Stimulated activated naive CD8-positive, alpha-beta T cell treated with anti-CD3 and anti-CD28 coated beads, Interleukin-15, amount 100 ng/mL, for 72 hours (primary cell): ENCODE measurements at regions not wholly inside any gene's neighbourhood (a gene's known extent, or its start where the extent isn't known, plus 50 kb on each side); places are given as distances from the start of the nearest gene placed in this dataset.
"Not testable (repeated sequence)": the region's sequence is repeated elsewhere in the genome, so short reads cannot be mapped to it uniquely, and the experiment has no call there.

ENCODE experiments used
- ATAC-seq: fragments of 150-1000 bp; cut with Tn5 transposase; 2 replicates; pipeline ENCODE4 v1.10.0; 2021; ENCODE audit warnings: mild to moderate bottlenecking, moderate library complexity
- DNase-seq, 2 donors: peaks; one replicate each; pipeline ENCODE4 v3.0.0; 2021 to 2022
- H3K27ac Mint-ChIP-seq, 2 donors: one replicate each; pipeline ENCODE4 v1.8.0; 2022; ENCODE audit warnings: mild to moderate bottlenecking in 2 of 2, mixed read lengths in 2 of 2, moderate library complexity in 2 of 2
- H3K27me3 Mint-ChIP-seq: one replicate; pipeline ENCODE4 v1.8.0; 2022; ENCODE audit warnings: mixed read lengths
- H3K4me1 Mint-ChIP-seq: one replicate; pipeline ENCODE4 v1.8.0; 2022; ENCODE audit warnings: mild to moderate bottlenecking, mixed read lengths
- H3K4me3 Mint-ChIP-seq, 2 donors: one replicate each; pipeline ENCODE4 v1.8.0; 2022; ENCODE audit warnings: mild to moderate bottlenecking in 2 of 2, mixed read lengths in 2 of 2, moderate library complexity in 1 of 2
- H3K9me3 Mint-ChIP-seq, 2 donors: one replicate each; pipeline ENCODE4 v1.8.0; 2022; ENCODE audit warnings: mixed read lengths in 2 of 2

DNA sequence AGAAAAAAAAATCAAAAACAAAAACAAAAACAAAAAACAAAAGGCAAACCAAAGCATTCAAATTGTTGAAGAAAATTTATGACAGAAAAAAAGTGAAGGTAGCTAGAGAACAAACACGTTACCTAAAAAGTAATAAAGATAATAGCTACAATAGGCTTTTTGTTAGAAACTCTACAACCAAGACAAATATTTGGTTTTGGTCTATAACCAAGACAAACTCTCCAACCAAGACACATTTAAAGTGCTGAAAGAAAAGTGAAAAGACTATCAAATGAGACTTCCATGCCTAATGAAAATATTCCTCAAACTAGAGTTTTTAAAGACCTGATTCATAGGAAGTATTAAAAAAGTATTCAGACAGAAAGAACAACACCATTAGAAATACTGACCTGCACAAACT lies 391.9 kb upstream of the NDST4 start:
- Mint-ChIP-seq H3K9me3 (peaks cover 0 to 7% of the 10 kb centered on the region in 2 donors), H3K27ac (no peak overlapping the region), H3K4me3 (no peak overlapping the region), H3K4me1 (no peaks in the 10 kb centered on the region), H3K27me3 (no peaks in the 10 kb centered on the region)
- ATAC-seq (no peak), DNase-seq (no peak)

- DNase-seq = no peak
- ATAC-seq = no peak
- no peak overlapping the region for H3K27ac Mint-ChIP-seq
- no peak overlapping the region for H3K4me3 Mint-ChIP-seq
- H3K4me1 Mint-ChIP-seq = no peaks in the 10 kb centered on the region
- no peaks in the 10 kb centered on the region for H3K27me3 Mint-ChIP-seq
- peaks cover 0 to 7% of the 10 kb centered on the region in 2 donors for H3K9me3 Mint-ChIP-seq
These were observed 388.2 kb upstream of the NDST4 start for GRCh38 chr4:115501656-115502055.

DNA sequence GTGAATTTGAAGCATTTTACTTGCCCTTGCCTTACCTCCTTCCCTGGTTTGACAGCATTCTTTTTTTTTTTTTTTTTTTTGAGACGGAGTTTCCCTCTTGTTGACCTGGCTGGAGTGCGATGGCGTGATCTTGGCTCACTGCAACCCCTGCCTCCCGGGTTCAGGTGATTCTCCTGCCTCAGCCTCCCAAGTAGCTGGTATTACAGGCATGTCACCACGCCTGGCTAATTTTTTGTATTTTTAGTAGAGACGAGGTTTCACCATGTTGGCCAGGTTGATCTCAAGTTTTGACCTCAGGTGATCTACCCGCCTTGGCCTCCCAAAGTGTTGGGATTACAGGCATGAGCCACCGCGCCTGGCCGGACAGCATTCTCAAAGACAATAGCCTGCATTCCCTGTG lies 380.4 kb upstream of the NDST4 start:
- H3K27me3 Mint-ChIP-seq = not testable (repeated sequence)

GRCh38 chr4:115491686-115492085 lies 378.3 kb upstream of the NDST4 start:
- Mint-ChIP-seq H3K4me1 (no peaks in the 10 kb centered on the region), H3K27me3 (no peaks in the 10 kb centered on the region), H3K4me3 (no peak overlapping the region), H3K27ac (no peak overlapping the region), H3K9me3 (peaks cover 13 to 29% of the 10 kb centered on the region in 2 donors)
- ATAC-seq (no peak), DNase-seq (no peak)

More for the DNA sequence above, 380.4 kb upstream of the NDST4 start:
- peaks cover 8 to 22% of the 10 kb centered on the region in 2 donors for H3K9me3 Mint-ChIP-seq
- H3K4me3 Mint-ChIP-seq, H3K27ac Mint-ChIP-seq, DNase-seq, H3K4me1 Mint-ChIP-seq, ATAC-seq: not testable (repeated sequence)

DNA sequence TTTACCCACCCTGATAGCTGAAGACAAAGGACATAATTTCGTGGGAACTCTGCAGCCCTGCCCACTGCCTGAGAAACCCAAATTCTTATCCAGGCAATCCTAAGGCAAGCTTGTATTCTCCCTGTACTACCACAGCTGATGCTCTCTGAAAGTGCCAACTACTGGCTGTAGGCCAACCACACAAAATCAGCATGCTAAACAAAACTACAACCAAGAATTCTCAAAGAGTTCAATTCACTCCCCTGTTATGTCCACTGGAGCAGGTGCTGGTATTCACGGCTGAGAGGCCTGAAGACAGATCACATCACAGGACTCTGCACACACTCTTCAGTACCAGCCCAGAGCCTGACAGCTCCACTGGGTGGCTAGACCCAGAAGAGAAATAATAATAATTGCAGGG lies 375.9 kb upstream of the NDST4 start:
- ATAC-seq (no peak), DNase-seq (no peak)
- H3K9me3 Mint-ChIP-seq = peaks cover 13 to 24% of the 10 kb centered on the region in 2 donors
- no peak overlapping the region for H3K4me3 Mint-ChIP-seq
- no peak overlapping the region for H3K27ac Mint-ChIP-seq
- H3K4me1 Mint-ChIP-seq = no peaks in the 10 kb centered on the region
- no peaks in the 10 kb centered on the region for H3K27me3 Mint-ChIP-seq

- Mint-ChIP-seq H3K27ac (no peak overlapping the region), H3K4me1 (no peaks in the 10 kb centered on the region), H3K27me3 (no peaks in the 10 kb centered on the region), H3K9me3 (peaks cover 13 to 20% of the 10 kb centered on the region in 2 donors), H3K4me3 (no peak overlapping the region)
- ATAC-seq (no peak), DNase-seq (no peak)
These were observed 372.0 kb upstream of the NDST4 start for GRCh38 chr4:115485402-115485801.

GRCh38 chr4:115484479-115484878 lies 371.1 kb upstream of the NDST4 start:
- Mint-ChIP-seq H3K9me3 (peaks cover 8 to 15% of the 10 kb centered on the region in 2 donors), H3K4me1 (no peaks in the 10 kb centered on the region), H3K27ac (no peak overlapping the region), H3K27me3 (no peaks in the 10 kb centered on the region), H3K4me3 (no peak overlapping the region)
- no peak for DNase-seq
- no peak for ATAC-seq

DNA sequence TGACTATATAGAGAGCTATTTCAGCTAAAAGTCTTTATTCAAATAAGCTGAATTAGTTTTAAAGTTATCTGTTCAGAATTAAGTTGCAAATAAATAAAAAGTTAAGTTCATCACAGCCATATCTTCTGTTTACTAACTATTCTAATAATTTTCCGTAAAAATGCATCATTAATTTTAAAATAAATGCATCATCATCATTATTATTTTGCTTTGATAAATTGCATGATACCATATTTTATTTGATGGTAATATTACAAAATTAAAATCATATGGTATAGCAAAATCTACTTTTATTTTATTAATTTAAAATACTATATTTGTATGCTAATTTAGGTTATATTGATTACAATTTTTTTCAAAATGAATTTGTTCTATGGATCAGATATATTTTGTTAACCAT lies 357.3 kb upstream of the NDST4 start:
- H3K4me1 Mint-ChIP-seq = no peaks in the 10 kb centered on the region

GRCh38 chr4:115459301-115459700 lies 345.9 kb upstream of the NDST4 start:
- ATAC-seq, H3K27me3 Mint-ChIP-seq, DNase-seq, H3K9me3 Mint-ChIP-seq, H3K27ac Mint-ChIP-seq, H3K4me3 Mint-ChIP-seq, H3K4me1 Mint-ChIP-seq: not testable (repeated sequence)

More for the DNA sequence above, 357.3 kb upstream of the NDST4 start:
- ATAC-seq = no peak
- Mint-ChIP-seq H3K27me3 (no peaks in the 10 kb centered on the region), H3K27ac (no peak overlapping the region), H3K4me3 (no peak overlapping the region), H3K9me3 (no peaks in the 10 kb centered on the region)
- no peak for DNase-seq

DNA sequence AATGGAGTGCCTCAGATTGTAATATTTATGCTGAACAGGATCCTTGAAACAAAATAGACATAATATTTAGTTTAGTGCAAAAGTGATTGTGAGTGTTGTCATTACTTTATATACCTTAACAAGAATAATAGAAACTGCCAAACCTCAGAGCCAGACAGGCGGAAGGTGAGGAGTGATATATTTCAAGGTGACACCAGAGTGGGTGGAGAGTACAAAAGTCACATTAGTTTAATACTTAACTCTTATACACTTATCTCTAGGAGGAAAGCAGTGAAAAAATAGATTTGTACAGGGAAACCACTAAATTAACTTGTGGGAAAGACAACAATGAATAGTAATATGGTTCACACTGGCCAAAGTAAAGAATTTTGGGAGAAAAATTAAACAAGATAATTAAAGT lies 342.8 kb upstream of the NDST4 start:
- ATAC-seq (no peak), DNase-seq (no peak)
- Mint-ChIP-seq H3K4me3 (no peak overlapping the region), H3K9me3 (peaks cover 3 to 4% of the 10 kb centered on the region in 2 donors), H3K27me3 (no peaks in the 10 kb centered on the region), H3K27ac (no peak overlapping the region), H3K4me1 (no peaks in the 10 kb centered on the region)

GRCh38 chr4:115454228-115454627 lies 340.8 kb upstream of the NDST4 start:
- DNase-seq (no peak), ATAC-seq (no peak)
- Mint-ChIP-seq H3K9me3 (peaks cover 6 to 15% of the 10 kb centered on the region in 2 donors), H3K27me3 (no peaks in the 10 kb centered on the region), H3K4me1 (no peaks in the 10 kb centered on the region), H3K4me3 (no peak overlapping the region), H3K27ac (no peak overlapping the region)

- DNase-seq (no peak), ATAC-seq (no peak)
- Mint-ChIP-seq H3K4me1 (no peaks in the 10 kb centered on the region), H3K4me3 (no peak overlapping the region), H3K27ac (no peak overlapping the region), H3K9me3 (peaks cover 6 to 19% of the 10 kb centered on the region in 2 donors), H3K27me3 (no peaks in the 10 kb centered on the region)
These were observed 340.0 kb upstream of the NDST4 start for GRCh38 chr4:115453416-115453815.

- H3K9me3 Mint-ChIP-seq = peaks cover 6 to 25% of the 10 kb centered on the region in 2 donors
- DNase-seq, H3K27ac Mint-ChIP-seq, H3K4me1 Mint-ChIP-seq, ATAC-seq, H3K27me3 Mint-ChIP-seq, H3K4me3 Mint-ChIP-seq: not testable (repeated sequence)
These were observed 338.8 kb upstream of the NDST4 start for GRCh38 chr4:115452229-115452628.

DNA sequence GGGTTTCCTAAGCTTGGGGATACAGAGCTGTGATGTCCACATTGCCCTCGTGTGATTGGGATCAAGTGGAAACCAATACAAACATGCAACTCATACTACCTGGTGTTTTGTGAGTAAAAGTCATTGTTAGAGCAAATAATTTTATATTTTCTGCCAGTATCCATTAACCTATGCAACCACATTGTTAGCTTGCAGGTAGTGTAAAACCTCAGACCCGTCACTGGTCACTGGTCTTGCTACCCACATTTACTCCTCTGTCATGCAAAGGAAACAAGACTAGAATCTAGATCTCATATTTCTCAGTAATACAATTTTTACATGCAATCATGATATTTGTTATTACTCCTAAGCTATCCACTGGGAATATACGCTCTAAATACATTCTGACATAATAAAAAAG lies 324.3 kb upstream of the NDST4 start:
- ATAC-seq = no peak
- Mint-ChIP-seq H3K9me3 (peaks cover 0 to 25% of the 10 kb centered on the region in 2 donors), H3K4me1 (no peaks in the 10 kb centered on the region), H3K27ac (no peak overlapping the region), H3K4me3 (no peak overlapping the region), H3K27me3 (no peaks in the 10 kb centered on the region)
- no peak for DNase-seq

- no peaks in the 10 kb centered on the region for H3K27me3 Mint-ChIP-seq
- H3K4me3 Mint-ChIP-seq = no peak overlapping the region
- H3K27ac Mint-ChIP-seq = no peak overlapping the region
- H3K9me3 Mint-ChIP-seq = peaks cover 0 to 14% of the 10 kb centered on the region in 2 donors
- ATAC-seq = no peak
- H3K4me1 Mint-ChIP-seq = no peaks in the 10 kb centered on the region
- DNase-seq = no peak
These were observed 320.1 kb upstream of the NDST4 start for GRCh38 chr4:115433491-115433890.

- DNase-seq (no peak), ATAC-seq (no peak)
- Mint-ChIP-seq H3K27ac (no peak overlapping the region), H3K9me3 (peaks cover 0 to 5% of the 10 kb centered on the region in 2 donors), H3K4me1 (no peaks in the 10 kb centered on the region), H3K4me3 (no peak overlapping the region), H3K27me3 (no peaks in the 10 kb centered on the region)
These were observed 316.6 kb upstream of the NDST4 start for GRCh38 chr4:115430024-115430423.

GRCh38 chr4:115428455-115428854 lies 315.0 kb upstream of the NDST4 start:
- Mint-ChIP-seq H3K27me3 (no peaks in the 10 kb centered on the region), H3K27ac (no peak overlapping the region)
- ATAC-seq = no peak

More at GRCh38 chr4:115428455-115428854, 315.0 kb upstream of the NDST4 start:
- no peaks in the 10 kb centered on the region for H3K4me1 Mint-ChIP-seq
- H3K9me3 Mint-ChIP-seq = peaks cover under 1 to 2% of the 10 kb centered on the region in 2 donors
- no peak overlapping the region for H3K4me3 Mint-ChIP-seq
- no peak for DNase-seq
